VCaP (cell line): ENCODE measurements at regions not wholly inside any gene's neighbourhood (a gene's known extent, or its start where the extent isn't known, plus 50 kb on each side); places are given as distances from the start of the nearest gene placed in this dataset.

Experiments
- H3K27ac ChIP-seq: fragments of 450-650 bp; 2 replicates; pipeline ENCODE4 v1.5.1; 2017
- TF ChIP-seq, protein P1 (sequence below): fragments of 450-650 bp; conservative IDR thresholded peaks from 2 replicates; pipeline ENCODE4 v1.5.1; 2017; ENCODE audit warnings: mild to moderate bottlenecking, moderate library complexity

DNA sequence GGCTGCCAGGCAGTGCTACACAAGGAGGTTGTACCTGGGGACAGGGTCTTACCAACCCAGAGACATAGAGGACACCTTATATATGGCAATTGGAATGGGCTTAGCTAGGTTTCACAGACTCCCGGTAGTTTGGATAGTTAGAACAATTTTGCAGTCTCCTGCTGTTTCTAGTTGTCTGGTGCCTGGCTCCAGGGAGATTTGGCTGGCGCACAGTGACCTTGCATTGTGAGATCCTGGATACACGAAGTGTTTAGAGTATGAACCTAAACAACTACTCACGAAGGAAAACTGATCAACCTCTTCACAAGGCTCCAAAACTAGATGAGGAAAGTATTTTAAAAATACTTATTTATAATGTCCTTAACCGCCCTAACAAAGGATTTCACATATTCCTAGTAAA lies 614.7 kb downstream of the FAM181B start:
- TF ChIP-seq, protein P1, sequence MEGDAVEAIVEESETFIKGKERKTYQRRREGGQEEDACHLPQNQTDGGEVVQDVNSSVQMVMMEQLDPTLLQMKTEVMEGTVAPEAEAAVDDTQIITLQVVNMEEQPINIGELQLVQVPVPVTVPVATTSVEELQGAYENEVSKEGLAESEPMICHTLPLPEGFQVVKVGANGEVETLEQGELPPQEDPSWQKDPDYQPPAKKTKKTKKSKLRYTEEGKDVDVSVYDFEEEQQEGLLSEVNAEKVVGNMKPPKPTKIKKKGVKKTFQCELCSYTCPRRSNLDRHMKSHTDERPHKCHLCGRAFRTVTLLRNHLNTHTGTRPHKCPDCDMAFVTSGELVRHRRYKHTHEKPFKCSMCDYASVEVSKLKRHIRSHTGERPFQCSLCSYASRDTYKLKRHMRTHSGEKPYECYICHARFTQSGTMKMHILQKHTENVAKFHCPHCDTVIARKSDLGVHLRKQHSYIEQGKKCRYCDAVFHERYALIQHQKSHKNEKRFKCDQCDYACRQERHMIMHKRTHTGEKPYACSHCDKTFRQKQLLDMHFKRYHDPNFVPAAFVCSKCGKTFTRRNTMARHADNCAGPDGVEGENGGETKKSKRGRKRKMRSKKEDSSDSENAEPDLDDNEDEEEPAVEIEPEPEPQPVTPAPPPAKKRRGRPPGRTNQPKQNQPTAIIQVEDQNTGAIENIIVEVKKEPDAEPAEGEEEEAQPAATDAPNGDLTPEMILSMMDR: no peak
- no peak overlapping the region for H3K27ac ChIP-seq

GRCh38 chr11:82117362-82117761 lies 616.3 kb downstream of the FAM181B start:
- H3K27ac ChIP-seq: no peak overlapping the region
- TF ChIP-seq, protein P1: 0 out of 2 replicates have a peak, but pooled peaks have one; percentile 16

- no peak overlapping the region for H3K27ac ChIP-seq
- TF ChIP-seq, protein P1: no peak
These were observed 628.2 kb downstream of the FAM181B start for GRCh38 chr11:82105331-82105998.

- H3K27ac ChIP-seq: no peak overlapping the region
- TF ChIP-seq, protein P1: no peak
These were observed 640.8 kb downstream of the FAM181B start for GRCh38 chr11:82092904-82093303.

- no peak overlapping the region for H3K27ac ChIP-seq
- TF ChIP-seq, protein P1: no peak
These were observed 644.2 kb downstream of the FAM181B start for GRCh38 chr11:82089426-82089825.

GRCh38 chr11:82085493-82085892 lies 648.2 kb downstream of the FAM181B start:
- TF ChIP-seq, protein P1: no peak
- no peak overlapping the region for H3K27ac ChIP-seq

GRCh38 chr11:82082976-82083375 lies 650.7 kb downstream of the FAM181B start:
- no peak overlapping the region for H3K27ac ChIP-seq
- TF ChIP-seq, protein P1: no peak
